ENCODE measurements at regions not wholly inside any gene's neighbourhood (a gene's known extent, or its start where the extent isn't known, plus 50 kb on each side); places are given as distances from the start of the nearest gene placed in this dataset.

DNA sequence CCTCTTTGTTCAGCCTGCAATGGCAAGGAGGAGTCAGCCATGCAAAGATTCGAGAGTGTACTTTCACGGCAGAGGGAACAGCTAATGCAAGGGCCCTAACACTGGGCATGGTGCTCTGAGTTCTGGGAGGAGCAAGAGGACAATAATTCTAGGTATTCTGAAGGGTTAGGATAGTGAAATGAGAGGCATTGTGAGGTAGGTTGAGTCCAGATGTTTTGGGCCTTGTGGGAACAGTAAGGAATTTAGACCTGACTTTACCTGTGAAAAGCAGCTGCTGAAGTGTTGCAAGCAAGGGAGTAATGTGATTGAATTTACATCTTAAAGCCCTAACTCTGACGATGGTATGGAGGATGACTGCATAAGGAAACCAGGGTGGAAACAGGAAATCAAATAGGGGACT lies 211.6 kb downstream of the CNTN3 start:
- H3K4me3 ChIP-seq = no peak overlapping the region
- Mint-ChIP-seq H3K27me3 (ENCODE audit: insufficient read depth, low read depth) (no peaks in the 10 kb centered on the region), H3K4me3 (no peak overlapping the region), H3K27ac (no peak overlapping the region), H3K4me1 (no peaks in the 10 kb centered on the region), H3K9me3 (peaks cover 4% of the 10 kb centered on the region), H3K36me3 (no peaks in the 10 kb centered on the region)
- no peak for TF ChIP-seq EZH2 (IDR thresholded peaks at IDR 0.05)
- TF ChIP-seq, protein P1, sequence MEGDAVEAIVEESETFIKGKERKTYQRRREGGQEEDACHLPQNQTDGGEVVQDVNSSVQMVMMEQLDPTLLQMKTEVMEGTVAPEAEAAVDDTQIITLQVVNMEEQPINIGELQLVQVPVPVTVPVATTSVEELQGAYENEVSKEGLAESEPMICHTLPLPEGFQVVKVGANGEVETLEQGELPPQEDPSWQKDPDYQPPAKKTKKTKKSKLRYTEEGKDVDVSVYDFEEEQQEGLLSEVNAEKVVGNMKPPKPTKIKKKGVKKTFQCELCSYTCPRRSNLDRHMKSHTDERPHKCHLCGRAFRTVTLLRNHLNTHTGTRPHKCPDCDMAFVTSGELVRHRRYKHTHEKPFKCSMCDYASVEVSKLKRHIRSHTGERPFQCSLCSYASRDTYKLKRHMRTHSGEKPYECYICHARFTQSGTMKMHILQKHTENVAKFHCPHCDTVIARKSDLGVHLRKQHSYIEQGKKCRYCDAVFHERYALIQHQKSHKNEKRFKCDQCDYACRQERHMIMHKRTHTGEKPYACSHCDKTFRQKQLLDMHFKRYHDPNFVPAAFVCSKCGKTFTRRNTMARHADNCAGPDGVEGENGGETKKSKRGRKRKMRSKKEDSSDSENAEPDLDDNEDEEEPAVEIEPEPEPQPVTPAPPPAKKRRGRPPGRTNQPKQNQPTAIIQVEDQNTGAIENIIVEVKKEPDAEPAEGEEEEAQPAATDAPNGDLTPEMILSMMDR (IDR thresholded peaks at IDR 0.05) = no peak
- TF ChIP-seq EZH2phosphoT487 (IDR thresholded peaks at IDR 0.05) = no peak
- no peak overlapping the region for H3K27ac ChIP-seq
- H3F3A ChIP-seq (ENCODE audit: low read depth) = no peaks in the 10 kb centered on the region
- no peak overlapping the region for H3K9ac ChIP-seq
- peaks cover 9% of the 10 kb centered on the region for H3K4me1 ChIP-seq
- no peaks in the 10 kb centered on the region for H4K20me1 ChIP-seq (ENCODE audit: low read depth)
- no peaks in the 10 kb centered on the region for H3K79me2 ChIP-seq (ENCODE audit: low read depth)
- peak; percentile 8 for DNase-seq (ENCODE audit: low spot score)
- H3K4me2 ChIP-seq = no peak overlapping the region
- no peaks in the 10 kb centered on the region for H3K36me3 ChIP-seq
- no peaks in the 10 kb centered on the region for H3K27me3 ChIP-seq
- peak overlapping the region; percentile 47 for H2AFZ ChIP-seq (replicated peaks)
- H3K9me3 ChIP-seq (ENCODE audit: low read depth) = no peaks in the 10 kb centered on the region

DNA sequence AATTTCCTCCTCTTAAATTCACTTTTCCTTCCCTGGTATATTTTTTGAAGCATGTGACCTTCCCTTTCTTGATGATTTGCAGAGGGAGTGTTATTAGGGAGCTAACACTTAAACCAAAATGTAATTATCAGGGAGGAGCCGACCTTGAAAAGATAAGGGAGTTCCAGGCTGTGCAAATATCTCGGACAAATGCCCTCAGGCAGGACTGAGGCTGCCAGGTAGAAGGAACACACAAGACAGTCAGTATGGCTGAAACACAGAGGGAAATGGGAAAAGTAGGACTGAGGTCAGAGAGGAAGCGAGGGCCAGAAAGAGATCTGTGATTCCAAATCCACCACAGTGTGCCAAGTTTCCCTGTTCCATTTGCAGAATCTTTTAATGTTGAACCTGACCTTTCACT lies 221.0 kb downstream of the CNTN3 start:
- no peak overlapping the region for H2AFZ ChIP-seq (replicated peaks)
- Mint-ChIP-seq H3K27me3 (ENCODE audit: insufficient read depth, low read depth) (peaks cover 5% of the 10 kb centered on the region), H3K9me3 (peaks cover 15% of the 10 kb centered on the region), H3K27ac (no peak overlapping the region), H3K4me1 (no peaks in the 10 kb centered on the region), H3K36me3 (peaks cover 4% of the 10 kb centered on the region), H3K4me3 (no peak overlapping the region)
- H3K36me3 ChIP-seq = no peaks in the 10 kb centered on the region
- H3K27me3 ChIP-seq = no peaks in the 10 kb centered on the region
- H3K4me1 ChIP-seq = no peaks in the 10 kb centered on the region
- DNase-seq (ENCODE audit: low spot score) = no peak
- no peak overlapping the region for H3K4me3 ChIP-seq
- H3K9me3 ChIP-seq (ENCODE audit: low read depth) = no peaks in the 10 kb centered on the region
- H4K20me1 ChIP-seq (ENCODE audit: low read depth) = no peaks in the 10 kb centered on the region
- H3K4me2 ChIP-seq = no peak overlapping the region
- H3F3A ChIP-seq (ENCODE audit: low read depth) = no peaks in the 10 kb centered on the region
- no peak overlapping the region for H3K9ac ChIP-seq
- TF ChIP-seq EZH2phosphoT487 (IDR thresholded peaks at IDR 0.05) (no peak), EZH2 (IDR thresholded peaks at IDR 0.05) (no peak)
- TF ChIP-seq, protein P1 (IDR thresholded peaks at IDR 0.05) = no peak
- H3K79me2 ChIP-seq (ENCODE audit: low read depth) = no peaks in the 10 kb centered on the region
- no peak overlapping the region for H3K27ac ChIP-seq

DNA sequence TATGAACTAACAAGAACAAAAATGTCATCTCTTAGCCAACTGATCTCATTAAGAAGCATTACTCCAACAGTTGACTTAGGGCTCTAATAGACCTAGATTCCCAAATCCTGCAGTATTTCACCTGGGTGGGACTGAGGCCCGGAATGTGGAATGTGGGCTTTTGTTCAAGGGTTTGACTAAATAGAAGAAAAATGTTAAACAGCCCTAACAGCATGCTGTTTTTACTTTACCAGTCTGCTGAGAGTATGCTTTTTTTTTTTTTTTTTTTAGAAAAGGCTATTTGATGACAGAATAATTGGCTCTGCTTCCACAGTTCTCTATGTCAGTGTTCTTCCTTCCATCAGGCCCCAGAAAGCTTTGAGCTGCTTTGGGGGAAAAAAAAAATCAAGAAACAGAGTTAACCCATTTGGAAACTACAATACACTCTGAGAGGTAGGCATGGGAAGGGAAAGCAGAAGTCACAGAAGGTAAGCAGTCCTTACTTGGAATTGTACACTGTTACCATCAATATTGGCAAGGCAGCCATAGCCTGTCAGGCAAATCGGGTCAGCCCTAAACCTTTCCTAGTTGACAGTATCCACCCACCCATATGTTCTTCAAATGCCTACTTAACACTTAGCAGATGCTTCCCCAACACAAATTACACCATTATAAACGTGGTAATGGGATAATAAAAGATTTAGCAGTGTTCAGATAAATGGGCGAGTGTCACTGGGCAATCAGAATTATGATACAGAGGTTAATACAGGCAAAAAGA lies 224.2 kb downstream of the CNTN3 start:
- Mint-ChIP-seq H3K27ac (no peak overlapping the region), H3K9me3 (no peaks in the 10 kb centered on the region)
- DNase-seq (ENCODE audit: low spot score) = peak; percentile 36

More for the DNA sequence above, 224.2 kb downstream of the CNTN3 start:
- no peaks in the 10 kb centered on the region for H3K4me1 ChIP-seq
- H3K27ac ChIP-seq = no peak overlapping the region
- no peak overlapping the region for H3K9ac ChIP-seq
- Mint-ChIP-seq H3K4me3 (no peak overlapping the region), H3K27me3 (ENCODE audit: insufficient read depth, low read depth) (peaks cover 2% of the 10 kb centered on the region), H3K4me1 (no peaks in the 10 kb centered on the region), H3K36me3 (no peaks in the 10 kb centered on the region)
- no peaks in the 10 kb centered on the region for H3K79me2 ChIP-seq (ENCODE audit: low read depth)
- H3K9me3 ChIP-seq (ENCODE audit: low read depth) = no peaks in the 10 kb centered on the region
- TF ChIP-seq, protein P1 (IDR thresholded peaks at IDR 0.05) = no peak
- no peak for TF ChIP-seq EZH2phosphoT487 (IDR thresholded peaks at IDR 0.05)
- TF ChIP-seq EZH2 (IDR thresholded peaks at IDR 0.05) = no peak
- H3K27me3 ChIP-seq = no peaks in the 10 kb centered on the region
- no peak overlapping the region for H3K4me3 ChIP-seq
- H4K20me1 ChIP-seq (ENCODE audit: low read depth) = no peaks in the 10 kb centered on the region
- no peak overlapping the region for H3K4me2 ChIP-seq
- H2AFZ ChIP-seq (replicated peaks) = no peak overlapping the region
- H3K36me3 ChIP-seq = no peaks in the 10 kb centered on the region
- H3F3A ChIP-seq (ENCODE audit: low read depth) = no peaks in the 10 kb centered on the region

Data from neural progenitor cell (in vitro differentiated cells).